CD4-positive, alpha-beta T cell treated with Interleukin-6 at 100 ng/mL for 8 hours (primary cell): ENCODE measurements at regions not wholly inside any gene's neighbourhood (a gene's known extent, or its start where the extent isn't known, plus 50 kb on each side); places are given as distances from the start of the nearest gene placed in this dataset.
"Not testable (repeated sequence)": the region's sequence is repeated elsewhere in the genome, so short reads cannot be mapped to it uniquely, and the experiment has no call there.

Experiments
- DNase-seq: peaks from one replicate; pipeline ENCODE4 v3.0.0-alpha.2; 2020; ENCODE audit warnings: mixed read lengths, low spot score

DNA sequence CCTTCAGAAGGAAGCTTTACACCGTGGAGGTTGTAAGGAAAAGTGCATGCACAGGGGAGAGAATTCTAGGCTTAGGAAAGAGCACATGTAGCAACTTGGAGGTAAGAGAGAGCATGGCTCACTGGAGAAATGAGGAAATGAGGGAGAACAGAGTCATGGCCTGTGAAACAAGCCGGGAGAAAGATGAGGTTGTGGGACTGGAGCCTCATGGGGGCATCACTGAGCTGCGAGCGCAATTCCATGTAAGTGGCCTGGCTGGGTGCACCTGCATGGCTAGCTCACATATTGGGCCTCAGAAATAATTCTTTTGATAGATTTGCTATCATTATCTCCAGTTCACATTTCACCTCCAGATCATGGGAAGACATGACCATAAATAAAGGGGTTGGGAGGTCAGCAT is 785.5 kb upstream of the RAB6C start:
- DNase-seq = no peak

- no peak for DNase-seq
These were observed 780.0 kb upstream of the RAB6C start for GRCh38 chr2:129199501-129199900.

DNA sequence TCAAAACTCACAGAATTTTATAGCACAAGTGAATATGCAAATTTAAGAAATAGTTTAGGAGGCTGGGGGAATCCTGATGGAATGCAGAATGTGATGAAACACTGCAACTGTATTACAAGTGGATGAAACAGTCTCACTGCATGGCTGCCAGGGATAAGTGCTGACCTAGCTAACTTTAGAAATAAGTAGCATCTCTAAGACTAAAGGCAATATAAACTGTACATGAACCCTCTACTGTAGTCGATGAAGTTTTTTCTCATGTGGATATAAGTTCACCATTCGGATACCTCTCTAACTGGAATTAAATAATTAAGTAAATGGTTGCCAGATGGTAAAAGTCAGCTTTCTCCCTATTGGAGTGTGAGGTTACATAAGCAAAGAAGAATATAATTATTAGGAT is 777.8 kb upstream of the RAB6C start:
- no peak for DNase-seq

- DNase-seq = no peak
These were observed 776.1 kb upstream of the RAB6C start for GRCh38 chr2:129203331-129203730.

- not testable (repeated sequence) for DNase-seq
These were observed 774.9 kb upstream of the RAB6C start for GRCh38 chr2:129204581-129204980.

- DNase-seq = no peak
These were observed 774.3 kb upstream of the RAB6C start for GRCh38 chr2:129205176-129205575.

DNA sequence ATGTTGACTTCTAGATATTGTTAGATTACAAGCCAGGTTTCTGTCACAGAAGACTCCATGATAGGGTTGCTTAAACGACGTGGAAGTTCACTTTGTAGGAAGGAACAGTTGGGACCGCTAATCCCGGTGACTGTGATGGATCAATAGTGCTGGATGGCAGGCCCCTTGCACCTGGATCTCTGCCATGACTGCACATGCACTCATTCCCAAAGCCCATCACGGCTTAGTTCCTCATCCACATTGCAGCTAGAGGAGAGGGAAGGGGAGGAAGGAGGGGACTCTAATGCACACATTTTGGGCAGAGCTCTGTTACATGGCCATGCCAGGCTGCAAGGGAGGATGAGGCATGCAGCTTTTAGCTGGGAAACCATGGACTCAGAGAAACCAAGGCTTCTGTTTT is 773.7 kb upstream of the RAB6C start:
- DNase-seq = no peak

- no peak for DNase-seq
These were observed 767.0 kb upstream of the RAB6C start for GRCh38 chr2:129212299-129212958.

DNA sequence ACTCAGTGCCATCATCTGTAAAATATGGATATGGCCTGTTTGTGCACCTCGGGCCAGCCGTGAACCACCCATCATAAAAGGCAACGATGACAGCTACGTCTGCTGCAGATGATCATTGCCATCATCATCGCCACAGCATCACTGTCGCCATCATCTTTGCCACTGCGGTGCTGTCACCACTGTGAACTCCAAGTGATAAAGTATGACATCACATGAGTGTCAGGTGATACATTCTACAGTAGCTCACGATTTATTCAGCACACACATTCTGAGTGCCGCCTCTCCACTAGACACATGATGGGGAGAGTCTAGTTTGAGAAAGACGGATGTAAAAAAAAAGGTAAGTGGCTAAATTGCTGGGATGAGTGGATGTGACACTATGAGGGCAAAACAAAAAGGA is 755.4 kb upstream of the RAB6C start:
- DNase-seq = no peak

DNA sequence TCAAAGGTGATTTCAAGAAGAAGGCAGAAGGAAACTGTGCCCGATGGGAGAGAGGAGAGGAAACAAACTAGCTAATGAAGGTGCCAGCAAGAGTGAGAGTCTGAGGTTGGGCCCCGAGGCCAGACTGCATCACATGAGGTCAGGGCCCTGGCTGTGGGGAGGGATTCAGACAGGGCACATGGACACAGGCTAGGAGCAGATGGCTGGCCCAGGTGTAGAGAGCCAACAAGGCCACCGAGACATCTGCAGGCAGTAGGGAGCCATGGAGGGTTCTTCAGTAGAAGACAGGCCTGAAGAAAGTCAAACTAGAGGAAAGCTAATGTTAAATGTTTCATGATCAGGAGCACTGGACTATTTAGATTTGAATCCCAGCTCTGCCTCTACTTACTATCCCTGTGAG is 755.0 kb upstream of the RAB6C start:
- DNase-seq = no peak

DNA sequence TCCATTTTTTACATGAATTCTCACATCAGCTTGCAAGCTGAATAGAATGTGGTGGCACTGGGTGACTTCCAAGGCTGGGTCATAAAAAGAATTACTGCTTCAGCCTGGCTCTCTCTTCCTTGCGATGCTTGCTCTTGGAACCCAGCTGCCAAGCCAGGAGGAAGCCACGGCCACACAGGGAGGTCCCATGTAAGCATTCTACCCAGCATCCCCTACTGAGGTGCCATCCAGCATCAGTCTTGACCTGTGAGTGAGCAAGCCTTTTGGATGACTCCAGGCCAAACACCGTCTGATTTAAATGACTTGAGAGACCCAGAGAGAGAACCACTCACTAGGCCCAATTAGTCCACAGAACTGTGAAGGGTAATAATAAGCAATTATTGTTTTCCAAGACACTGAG is 750.3 kb upstream of the RAB6C start:
- DNase-seq = no peak

- no peak for DNase-seq
These were observed 749.5 kb upstream of the RAB6C start for GRCh38 chr2:129229830-129230441.

- DNase-seq = no peak
These were observed 747.5 kb upstream of the RAB6C start for GRCh38 chr2:129231924-129232323.

DNA sequence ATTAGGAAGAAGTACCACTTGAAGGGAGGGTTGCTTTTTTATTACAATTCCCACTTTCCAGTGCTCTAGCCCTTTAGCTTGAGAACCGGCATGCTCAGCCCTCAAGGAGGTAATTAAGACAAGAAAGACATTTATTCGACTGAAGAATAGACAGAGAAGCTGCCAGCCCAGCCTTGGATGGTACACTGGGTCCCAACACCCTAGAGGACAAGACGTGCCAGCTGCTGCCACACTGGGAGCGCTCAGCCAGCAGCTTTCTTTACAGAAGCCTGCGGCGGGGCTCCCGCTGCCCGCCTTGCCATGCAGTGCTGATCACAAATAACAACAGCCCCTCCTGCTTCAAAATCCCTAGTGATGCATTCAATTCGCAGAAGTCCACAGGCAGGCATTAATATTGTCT is 746.3 kb upstream of the RAB6C start:
- no peak for DNase-seq

DNA sequence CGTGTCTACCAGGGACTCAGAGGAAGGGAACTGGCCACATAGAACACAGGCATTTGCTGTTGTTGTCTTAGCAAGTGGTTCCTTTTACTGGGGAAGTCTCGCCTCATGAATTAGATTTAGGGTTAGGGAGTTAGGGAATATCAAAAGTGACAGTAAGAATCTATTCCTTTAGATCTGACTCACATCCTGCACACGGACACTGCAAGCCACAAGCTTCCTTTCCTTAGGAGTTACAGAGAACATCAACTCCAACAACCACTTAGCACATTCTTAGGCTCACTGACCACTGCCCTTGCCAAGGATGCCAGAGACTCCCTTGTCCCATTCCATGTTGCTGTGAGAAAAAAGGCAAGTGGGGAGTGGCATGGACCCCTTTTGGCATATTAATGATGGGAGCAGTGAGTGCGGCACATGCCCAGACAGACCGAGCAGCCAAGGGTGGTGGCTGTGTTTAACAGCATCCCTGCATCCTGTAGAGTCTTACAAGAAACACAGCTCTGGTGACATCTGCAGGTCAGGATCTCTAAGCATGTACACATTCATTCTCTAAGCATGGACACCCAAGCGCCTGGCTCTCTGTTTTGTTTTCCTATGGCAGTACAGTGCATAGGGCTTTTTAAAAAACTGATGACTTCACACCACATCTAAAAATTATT is 745.6 kb upstream of the RAB6C start:
- no peak for DNase-seq

GRCh38 chr2:129236601-129237000 is 742.9 kb upstream of the RAB6C start:
- no peak for DNase-seq

DNA sequence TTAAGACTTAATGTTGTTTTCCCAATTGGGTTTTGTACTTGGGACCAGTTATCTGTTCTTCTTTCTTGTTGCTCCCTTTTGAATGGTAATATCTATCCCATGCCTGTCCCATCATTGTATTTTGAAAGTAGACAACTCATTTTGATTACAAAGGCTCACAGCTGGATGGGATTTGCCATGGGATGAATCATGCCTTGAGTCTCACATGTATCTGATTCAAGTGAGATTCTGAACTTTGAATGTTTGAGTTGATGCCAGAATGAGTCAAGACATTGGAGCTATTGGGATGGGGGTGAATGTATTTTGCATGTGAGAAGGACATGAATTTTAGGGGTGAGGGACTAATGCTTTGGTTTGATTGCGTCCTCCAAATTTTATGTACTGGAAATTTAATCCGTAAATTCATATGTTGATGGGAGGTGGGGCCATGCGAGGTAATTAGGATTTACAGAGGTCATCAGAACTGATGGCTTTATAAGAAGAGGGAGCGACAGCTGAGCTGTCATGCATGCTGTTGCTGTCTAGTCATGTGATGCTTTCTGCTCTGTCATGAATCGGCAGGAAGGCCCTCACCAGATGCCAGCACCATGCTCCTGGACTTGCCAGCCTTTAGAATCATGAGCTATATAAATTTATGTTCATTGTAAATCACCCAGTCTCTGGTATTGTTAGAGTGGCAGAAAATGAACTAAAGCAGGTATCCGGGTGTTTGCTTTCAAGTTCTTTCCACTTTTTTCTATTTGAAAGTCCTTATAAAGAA is 741.3 kb upstream of the RAB6C start:
- DNase-seq = no peak

- no peak for DNase-seq
These were observed 740.3 kb upstream of the RAB6C start for GRCh38 chr2:129239141-129239540.

- DNase-seq = no peak
These were observed 739.4 kb upstream of the RAB6C start for GRCh38 chr2:129240061-129240460.

- DNase-seq = no peak
These were observed 737.2 kb upstream of the RAB6C start for GRCh38 chr2:129242269-129242668.

GRCh38 chr2:129247751-129248150 is 731.7 kb upstream of the RAB6C start:
- DNase-seq = no peak

- DNase-seq = no peak
These were observed 731.3 kb upstream of the RAB6C start for GRCh38 chr2:129248198-129248597.
